ENCODE measurements at regions not wholly inside any gene's neighbourhood (a gene's known extent, or its start where the extent isn't known, plus 50 kb on each side); places are given as distances from the start of the nearest gene placed in this dataset.

GRCh38 chr6:168871642-168872315 is 381.9 kb downstream of the THBS2 start:
- no peak for TF ChIP-seq CTCF (IDR thresholded peaks at IDR 0.05; ENCODE audit: low read depth, low read length)
- H3K4me3 ChIP-seq (ENCODE audit: low read depth, low read length), result no peak overlapping the region

- no peak overlapping the region for H3K4me3 ChIP-seq (ENCODE audit: low read depth, low read length)
- no peak for TF ChIP-seq CTCF (IDR thresholded peaks at IDR 0.05; ENCODE audit: low read depth, low read length)
Measured at GRCh38 chr6:168870982-168871381, 382.7 kb downstream of the THBS2 start.

- no peak for TF ChIP-seq CTCF (IDR thresholded peaks at IDR 0.05; ENCODE audit: low read depth, low read length)
- no peak overlapping the region for H3K4me3 ChIP-seq (ENCODE audit: low read depth, low read length)
Measured at GRCh38 chr6:168867247-168868102, 386.2 kb downstream of the THBS2 start.

- no peak overlapping the region for H3K4me3 ChIP-seq (ENCODE audit: low read depth, low read length)
- TF ChIP-seq CTCF (IDR thresholded peaks at IDR 0.05; ENCODE audit: low read depth, low read length), result no peak
Measured at GRCh38 chr6:168866534-168866933, 387.1 kb downstream of the THBS2 start.

GRCh38 chr6:168865522-168865921 is 388.1 kb downstream of the THBS2 start:
- no peak overlapping the region for H3K4me3 ChIP-seq (ENCODE audit: low read depth, low read length)
- no peak for TF ChIP-seq CTCF (IDR thresholded peaks at IDR 0.05; ENCODE audit: low read depth, low read length)

- no peak for TF ChIP-seq CTCF (IDR thresholded peaks at IDR 0.05; ENCODE audit: low read depth, low read length)
- no peak overlapping the region for H3K4me3 ChIP-seq (ENCODE audit: low read depth, low read length)
Measured at GRCh38 chr6:168864541-168865460, 388.8 kb downstream of the THBS2 start.
